ENCODE measurements at regions not wholly inside any gene's neighbourhood (a gene's known extent, or its start where the extent isn't known, plus 50 kb on each side); places are given as distances from the start of the nearest gene placed in this dataset.
"Not testable (repeated sequence)": the region's sequence is repeated elsewhere in the genome, so short reads cannot be mapped to it uniquely, and the experiment has no call there.

GRCh38 chr11:57871231-57871630, 109.6 kb downstream of the CTNND1 start:
- DNase-seq (ENCODE audit: low read depth in 2 of 2): no peak

GRCh38 chr11:57873196-57873911, 111.8 kb downstream of the CTNND1 start:
- DNase-seq (ENCODE audit: low read depth in 2 of 2): no peak

- DNase-seq (ENCODE audit: low read depth in 2 of 2): no peak
Observed at GRCh38 chr11:57874981-57875380, 113.4 kb downstream of the CTNND1 start.

GRCh38 chr11:57881647-57882046, 120.0 kb downstream of the CTNND1 start:
- no peak for DNase-seq (ENCODE audit: low read depth in 2 of 2)

GRCh38 chr11:57883630-57884029, 122.0 kb downstream of the CTNND1 start:
- no peak for DNase-seq (ENCODE audit: low read depth in 2 of 2)

GRCh38 chr11:57885298-57886050, 123.9 kb downstream of the CTNND1 start:
- DNase-seq (ENCODE audit: low read depth in 2 of 2): no peak

GRCh38 chr11:57888386-57888785, 126.8 kb downstream of the CTNND1 start:
- no peak for DNase-seq (ENCODE audit: low read depth in 2 of 2)

- DNase-seq (ENCODE audit: low read depth in 2 of 2): no peak
Observed at GRCh38 chr11:57890521-57890920, 128.9 kb downstream of the CTNND1 start.

- not testable (repeated sequence) for DNase-seq (ENCODE audit: low read depth in 2 of 2)
Observed at GRCh38 chr11:57893200-57893599, 130.5 kb upstream of the OR9Q1 start.

GRCh38 chr11:57896361-57897145, 127.1 kb upstream of the OR9Q1 start:
- DNase-seq (ENCODE audit: low read depth in 2 of 2): no peak

GRCh38 chr11:57899378-57899777, 124.3 kb upstream of the OR9Q1 start:
- no peak for DNase-seq (ENCODE audit: low read depth in 2 of 2)

- DNase-seq (ENCODE audit: low read depth in 2 of 2): no peak
Observed at GRCh38 chr11:57900320-57900719, 123.4 kb upstream of the OR9Q1 start.

GRCh38 chr11:57901278-57901677, 122.4 kb upstream of the OR9Q1 start:
- DNase-seq (ENCODE audit: low read depth in 2 of 2): no peak

GRCh38 chr11:57901756-57902155, 121.9 kb upstream of the OR9Q1 start:
- no peak for DNase-seq (ENCODE audit: low read depth in 2 of 2)

GRCh38 chr11:57903011-57903410, 120.7 kb upstream of the OR9Q1 start:
- no peak for DNase-seq (ENCODE audit: low read depth in 2 of 2)

- DNase-seq (ENCODE audit: low read depth in 2 of 2): peak; percentile 19 to 39
Observed at GRCh38 chr11:57903441-57904123, 120.1 kb upstream of the OR9Q1 start.

GRCh38 chr11:57904376-57904775, 119.3 kb upstream of the OR9Q1 start:
- DNase-seq (ENCODE audit: low read depth in 2 of 2): no peak

GRCh38 chr11:57905439-57905838, 118.2 kb upstream of the OR9Q1 start:
- no peak for DNase-seq (ENCODE audit: low read depth in 2 of 2)

- DNase-seq (ENCODE audit: low read depth in 2 of 2): not testable (repeated sequence)
Observed at GRCh38 chr11:57908399-57908798, 115.3 kb upstream of the OR9Q1 start.

GRCh38 chr11:57911522-57911921, 112.2 kb upstream of the OR9Q1 start:
- not testable (repeated sequence) for DNase-seq (ENCODE audit: low read depth in 2 of 2)

- no peak for DNase-seq (ENCODE audit: low read depth in 2 of 2)
Observed at GRCh38 chr11:57913715-57914704, 109.7 kb upstream of the OR9Q1 start.

All from stimulated activated CD8-positive, alpha-beta memory T cell treated with anti-CD3 and anti-CD28 coated beads, Interleukin-15, amount 100 ng/mL, for 48 hours (primary cell).